Neural progenitor cell (in vitro differentiated cells): ENCODE measurements at regions not wholly inside any gene's neighbourhood (a gene's known extent, or its start where the extent isn't known, plus 50 kb on each side); places are given as distances from the start of the nearest gene placed in this dataset.

Experiments
- DNase-seq: peaks from one replicate; pipeline ENCODE4 v3.0.0-alpha.2; 2016; ENCODE audit warnings: low spot score
- H2AFZ ChIP-seq: fragments of 200-600 bp; sonication (generic); replicated peaks from 2 replicates; pipeline ENCODE4 v1.6.1; 2016; ENCODE audit warnings: antibody characterized with exemption
- H3F3A ChIP-seq: fragments of 200-600 bp; sonication (generic); 2 replicates; pipeline ENCODE4 v1.6.1; 2016; ENCODE audit warnings: antibody characterized with exemption, low read depth
- H3K27ac ChIP-seq: fragments of 200-600 bp; sonication (generic); 2 replicates; pipeline ENCODE4 v1.5.1; 2016; ENCODE audit warnings: mild to moderate bottlenecking
- H3K27me3 ChIP-seq: fragments of 200-600 bp; sonication (generic); 2 replicates; pipeline ENCODE4 v1.6.1; 2016; ENCODE audit warnings: mild to moderate bottlenecking, moderate library complexity
- H3K36me3 ChIP-seq: fragments of 200-600 bp; sonication (generic); 2 replicates; pipeline ENCODE4 v1.5.1; 2016
- H3K4me1 ChIP-seq: fragments of 200-600 bp; sonication (generic); 2 replicates; pipeline ENCODE4 v1.6.1; 2016; ENCODE audit warnings: mixed run types
- H3K4me2 ChIP-seq: fragments of 200-600 bp; sonication (generic); 2 replicates; pipeline ENCODE4 v1.6.1; 2016
- H3K4me3 ChIP-seq: fragments of 200-600 bp; sonication (generic); 2 replicates; pipeline ENCODE4 v1.5.1; 2016
- H3K79me2 ChIP-seq: fragments of 200-600 bp; sonication (generic); 2 replicates; pipeline ENCODE4 v1.6.1; 2016; ENCODE audit warnings: low read depth
- H3K9ac ChIP-seq: fragments of 200-600 bp; sonication (generic); 2 replicates; pipeline ENCODE4 v1.6.1; 2016
- H3K9me3 ChIP-seq: fragments of 200-600 bp; sonication (generic); 2 replicates; pipeline ENCODE4 v1.5.1; 2016; ENCODE audit warnings: low read depth
- H4K20me1 ChIP-seq: fragments of 200-600 bp; sonication (generic); 2 replicates; pipeline ENCODE4 v1.6.1; 2016; ENCODE audit warnings: low read depth
- H3K27ac Mint-ChIP-seq: 3 replicates; pipeline ENCODE4 v1.8.0; 2021; ENCODE audit warnings: mixed read lengths
- H3K27me3 Mint-ChIP-seq: 2 replicates; pipeline ENCODE4 v1.8.0; 2022; ENCODE audit warnings: low read depth, mild to moderate bottlenecking, inconsistent platforms, moderate library complexity, mixed read lengths; ENCODE audit not compliant: insufficient read depth
- H3K36me3 Mint-ChIP-seq: 3 replicates; pipeline ENCODE4 v1.8.0; 2021; ENCODE audit warnings: mixed read lengths
- H3K4me1 Mint-ChIP-seq: 3 replicates; pipeline ENCODE4 v1.8.0; 2021; ENCODE audit warnings: mixed read lengths
- H3K4me3 Mint-ChIP-seq: 3 replicates; pipeline ENCODE4 v1.8.0; 2021; ENCODE audit warnings: mild to moderate bottlenecking, moderate library complexity, mixed read lengths
- H3K9me3 Mint-ChIP-seq: 3 replicates; pipeline ENCODE4 v1.8.0; 2020; ENCODE audit warnings: mixed read lengths
- EZH2 ChIP-seq: fragments of 200-600 bp; sonication (generic); IDR thresholded peaks from 2 replicates; pipeline ENCODE4 v1.6.1; 2017; ENCODE audit warnings: antibody characterized with exemption, mild to moderate bottlenecking, moderate library complexity
- EZH2phosphoT487 ChIP-seq: fragments of 200-600 bp; sonication (generic); IDR thresholded peaks from 2 replicates; pipeline ENCODE4 v1.6.1; 2017; ENCODE audit warnings: antibody characterized with exemption
- TF ChIP-seq, protein P1 (sequence below): fragments of 200-600 bp; sonication (generic); IDR thresholded peaks from 2 replicates; pipeline ENCODE4 v1.5.1; 2017; ENCODE audit warnings: antibody characterized with exemption, mild to moderate bottlenecking

DNA sequence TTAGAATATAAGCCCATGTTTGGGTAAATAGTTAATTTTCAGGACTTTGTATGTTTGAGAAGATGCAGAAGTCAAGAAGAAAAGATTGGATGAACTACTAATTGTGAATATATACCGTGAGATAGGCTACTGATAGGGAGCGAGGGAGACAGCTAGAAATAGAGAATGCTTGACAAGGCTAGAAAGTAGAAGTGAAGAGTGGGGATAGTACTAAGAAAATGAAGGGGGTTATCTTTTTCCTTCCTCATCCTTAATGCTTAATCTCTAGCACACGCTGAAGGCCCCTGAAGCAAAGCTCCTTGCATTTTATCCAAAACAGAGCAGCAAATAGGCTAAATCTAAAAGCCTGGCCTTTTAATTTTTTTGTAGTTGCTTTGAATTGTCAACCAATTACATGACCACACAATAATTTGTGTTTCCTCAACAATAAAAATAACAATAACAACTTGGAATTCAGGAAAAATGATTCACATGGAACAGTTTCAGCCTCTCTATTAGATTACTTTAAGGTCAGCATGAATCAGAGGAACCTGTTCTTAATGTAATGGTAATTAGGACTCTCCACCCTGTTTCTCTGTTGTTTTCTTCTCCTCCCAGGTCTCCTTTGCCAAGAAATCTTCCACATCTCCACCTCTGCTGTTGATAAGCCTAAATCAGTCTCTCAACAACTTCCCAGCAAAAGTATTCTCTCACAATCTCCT, 1071.3 kb upstream of the ZEB2 start:
- H3K4me1 ChIP-seq, result peaks cover 19% of the 10 kb centered on the region
- H3K9ac ChIP-seq, result no peak overlapping the region
- peaks cover 2% of the 10 kb centered on the region for H3K9me3 Mint-ChIP-seq
- H3F3A ChIP-seq, result no peaks in the 10 kb centered on the region
- no peak for DNase-seq
- H2AFZ ChIP-seq, result peak overlapping the region; percentile 43
- no peaks in the 10 kb centered on the region for H3K27me3 ChIP-seq
- no peak overlapping the region for H3K27ac ChIP-seq
- no peak overlapping the region for H3K4me3 Mint-ChIP-seq
- no peak overlapping the region for H3K4me3 ChIP-seq
- TF ChIP-seq, protein P1, sequence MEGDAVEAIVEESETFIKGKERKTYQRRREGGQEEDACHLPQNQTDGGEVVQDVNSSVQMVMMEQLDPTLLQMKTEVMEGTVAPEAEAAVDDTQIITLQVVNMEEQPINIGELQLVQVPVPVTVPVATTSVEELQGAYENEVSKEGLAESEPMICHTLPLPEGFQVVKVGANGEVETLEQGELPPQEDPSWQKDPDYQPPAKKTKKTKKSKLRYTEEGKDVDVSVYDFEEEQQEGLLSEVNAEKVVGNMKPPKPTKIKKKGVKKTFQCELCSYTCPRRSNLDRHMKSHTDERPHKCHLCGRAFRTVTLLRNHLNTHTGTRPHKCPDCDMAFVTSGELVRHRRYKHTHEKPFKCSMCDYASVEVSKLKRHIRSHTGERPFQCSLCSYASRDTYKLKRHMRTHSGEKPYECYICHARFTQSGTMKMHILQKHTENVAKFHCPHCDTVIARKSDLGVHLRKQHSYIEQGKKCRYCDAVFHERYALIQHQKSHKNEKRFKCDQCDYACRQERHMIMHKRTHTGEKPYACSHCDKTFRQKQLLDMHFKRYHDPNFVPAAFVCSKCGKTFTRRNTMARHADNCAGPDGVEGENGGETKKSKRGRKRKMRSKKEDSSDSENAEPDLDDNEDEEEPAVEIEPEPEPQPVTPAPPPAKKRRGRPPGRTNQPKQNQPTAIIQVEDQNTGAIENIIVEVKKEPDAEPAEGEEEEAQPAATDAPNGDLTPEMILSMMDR, result no peak
- no peak for TF ChIP-seq EZH2phosphoT487
- no peak for TF ChIP-seq EZH2
- H3K27ac Mint-ChIP-seq, result no peak overlapping the region
- no peaks in the 10 kb centered on the region for H3K36me3 Mint-ChIP-seq
- no peaks in the 10 kb centered on the region for H3K36me3 ChIP-seq
- no peaks in the 10 kb centered on the region for H3K79me2 ChIP-seq
- no peaks in the 10 kb centered on the region for H3K27me3 Mint-ChIP-seq
- H3K9me3 ChIP-seq, result no peaks in the 10 kb centered on the region
- peaks cover 9% of the 10 kb centered on the region for H3K4me1 Mint-ChIP-seq
- no peak overlapping the region for H3K4me2 ChIP-seq
- no peaks in the 10 kb centered on the region for H4K20me1 ChIP-seq

DNA sequence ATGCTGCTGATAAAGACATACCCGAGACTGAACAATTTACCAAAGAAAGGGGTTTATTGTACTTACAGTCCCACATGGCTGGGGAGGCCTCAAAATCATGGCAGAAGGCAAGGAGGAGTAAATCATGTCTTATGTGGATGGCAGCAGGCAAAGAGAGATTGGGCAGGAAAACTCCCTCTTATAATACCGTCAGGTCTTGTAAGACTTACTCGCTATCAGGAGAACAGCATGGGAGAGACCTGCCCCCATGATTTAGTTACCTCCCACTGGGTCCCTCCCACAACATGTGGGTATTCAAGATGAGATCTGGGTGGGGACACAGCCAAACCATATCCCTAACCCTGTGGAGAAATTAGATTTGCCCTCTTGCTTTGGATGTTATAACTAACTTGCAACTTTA, 1068.0 kb upstream of the ZEB2 start:
- H3K9me3 Mint-ChIP-seq, result peaks cover 2% of the 10 kb centered on the region
- peaks cover 2% of the 10 kb centered on the region for H3K27me3 Mint-ChIP-seq
- TF ChIP-seq EZH2 (no peak), EZH2phosphoT487 (no peak)
- TF ChIP-seq, protein P1, result no peak
- no peaks in the 10 kb centered on the region for H3K36me3 Mint-ChIP-seq
- H3K4me3 Mint-ChIP-seq, result no peak overlapping the region
- H3K27ac ChIP-seq, result no peak overlapping the region
- H3K27me3 ChIP-seq, result no peaks in the 10 kb centered on the region
- H4K20me1 ChIP-seq, result no peaks in the 10 kb centered on the region
- H3F3A ChIP-seq, result no peaks in the 10 kb centered on the region
- peaks cover 19% of the 10 kb centered on the region for H3K4me1 ChIP-seq
- no peaks in the 10 kb centered on the region for H3K36me3 ChIP-seq
- no peak for DNase-seq
- H3K4me2 ChIP-seq, result no peak overlapping the region
- H3K4me1 Mint-ChIP-seq, result peaks cover 7% of the 10 kb centered on the region
- H3K9ac ChIP-seq, result no peak overlapping the region
- H3K9me3 ChIP-seq, result no peaks in the 10 kb centered on the region
- H3K27ac Mint-ChIP-seq, result no peak overlapping the region
- no peak overlapping the region for H2AFZ ChIP-seq
- H3K4me3 ChIP-seq, result no peak overlapping the region
- no peaks in the 10 kb centered on the region for H3K79me2 ChIP-seq

DNA sequence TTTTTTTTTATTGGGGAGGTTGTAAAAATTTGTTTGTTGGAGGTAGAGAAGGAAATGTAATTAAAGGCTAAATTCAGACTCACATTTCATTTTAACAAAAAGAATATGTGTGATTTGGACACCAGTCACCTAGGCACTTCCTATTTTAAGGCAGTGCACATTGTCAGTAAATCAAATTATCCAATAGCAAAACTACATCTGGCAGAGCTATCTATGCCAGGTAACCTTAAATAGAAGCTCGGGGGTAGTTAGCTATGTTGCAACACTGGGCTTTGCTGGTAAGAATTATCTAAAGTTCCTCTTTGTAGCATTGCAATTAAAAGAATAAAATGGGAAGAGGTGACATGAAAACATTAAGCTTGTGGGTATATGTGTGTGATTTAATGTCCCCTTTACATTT, 1064.4 kb upstream of the ZEB2 start:
- H3K4me1 Mint-ChIP-seq, result no peaks in the 10 kb centered on the region
- no peak overlapping the region for H2AFZ ChIP-seq

More for the DNA sequence above, 1064.4 kb upstream of the ZEB2 start:
- Histone ChIP-seq H3K4me3 (no peak overlapping the region), H3K27ac (no peak overlapping the region), H3K27me3 (no peaks in the 10 kb centered on the region), H3K36me3 (no peaks in the 10 kb centered on the region), H3F3A (no peaks in the 10 kb centered on the region), H4K20me1 (no peaks in the 10 kb centered on the region), H3K9me3 (no peaks in the 10 kb centered on the region), H3K4me2 (no peak overlapping the region), H3K9ac (no peak overlapping the region), H3K79me2 (no peaks in the 10 kb centered on the region), H3K4me1 (no peaks in the 10 kb centered on the region)
- TF ChIP-seq, protein P1, result no peak
- TF ChIP-seq EZH2, result no peak
- Mint-ChIP-seq H3K27ac (no peak overlapping the region), H3K4me3 (no peak overlapping the region), H3K27me3 (peaks cover 2% of the 10 kb centered on the region), H3K36me3 (no peaks in the 10 kb centered on the region), H3K9me3 (no peaks in the 10 kb centered on the region)
- no peak for DNase-seq
